Skeletal muscle tissue (tissue), 3 donors: ENCODE measurements at regions not wholly inside any gene's neighbourhood (a gene's known extent, or its start where the extent isn't known, plus 50 kb on each side); places are given as distances from the start of the nearest gene placed in this dataset.

ENCODE experiments used
- H3K27ac ChIP-seq: one replicate; pipeline ENCODE4 v1.7.0; 2013; ENCODE audit warnings: mild to moderate bottlenecking, low read depth, low read length, inconsistent platforms
- H3K27me3 ChIP-seq, 3 donors: one replicate each; pipeline ENCODE4 v1.7.0; 2013; ENCODE audit warnings: low read length in 3 of 3; ENCODE audit not compliant: control insufficient read depth in 3 of 3, insufficient read depth in 3 of 3
- H3K36me3 ChIP-seq, 3 donors: one replicate each; pipeline ENCODE4 v1.7.0; 2013; ENCODE audit warnings: low read length in 3 of 3; ENCODE audit not compliant: control insufficient read depth in 3 of 3, insufficient read depth in 3 of 3
- H3K4me1 ChIP-seq, 3 donors: one replicate each; pipeline ENCODE4 v1.7.0; 2013; ENCODE audit warnings: low read length in 3 of 3, mild to moderate bottlenecking in 3 of 3; ENCODE audit not compliant: control insufficient read depth in 3 of 3, insufficient read depth in 3 of 3
- H3K4me3 ChIP-seq, 3 donors: one replicate each; pipeline ENCODE4 v1.7.0; 2013; ENCODE audit warnings: low read length in 3 of 3
- H3K9ac ChIP-seq, 3 donors: one replicate each; pipeline ENCODE4 v1.7.0; 2013; ENCODE audit warnings: low read length in 3 of 3, mild to moderate bottlenecking in 3 of 3, moderate library complexity in 2 of 3, low read depth in 1 of 3
- H3K9me3 ChIP-seq, 3 donors: one replicate each; pipeline ENCODE4 v1.7.0; 2013; ENCODE audit warnings: low read length in 3 of 3; ENCODE audit not compliant: control insufficient read depth in 3 of 3
- donor health status: Osteomylitis.

GRCh38 chr2:129667577-129667976, 311.9 kb upstream of the RAB6C start:
- no peak overlapping the region for H3K4me3 ChIP-seq
- H3K4me1 ChIP-seq, result no peaks in the 10 kb centered on the region
- no peaks in the 10 kb centered on the region for H3K9me3 ChIP-seq
- no peaks in the 10 kb centered on the region for H3K27me3 ChIP-seq
- no peaks in the 10 kb centered on the region for H3K36me3 ChIP-seq
- no peak overlapping the region for H3K27ac ChIP-seq
- no peak overlapping the region for H3K9ac ChIP-seq

DNA sequence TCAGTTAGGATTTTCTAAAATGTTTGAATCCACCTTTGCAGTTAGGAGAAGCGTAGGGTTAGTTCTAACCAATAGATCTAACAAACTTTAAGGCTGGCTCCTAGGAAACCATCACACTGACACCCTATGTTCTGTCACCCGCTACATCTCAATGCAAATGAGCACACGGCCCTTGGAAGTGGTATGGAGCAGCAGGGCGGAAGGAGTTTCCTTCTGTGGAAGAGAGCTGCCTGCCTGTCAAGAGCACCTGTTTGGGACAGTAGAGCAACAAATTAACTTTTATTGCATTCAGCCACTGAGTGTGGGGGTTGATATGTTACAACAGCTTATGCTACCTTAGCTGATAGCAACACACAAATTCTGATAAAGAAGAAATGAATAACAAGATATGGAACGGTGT, 306.9 kb upstream of the RAB6C start:
- H3K27ac ChIP-seq, result no peak overlapping the region
- no peak overlapping the region for H3K9ac ChIP-seq
- H3K9me3 ChIP-seq, result no peaks in the 10 kb centered on the region
- no peaks in the 10 kb centered on the region for H3K27me3 ChIP-seq
- H3K4me1 ChIP-seq, result peaks cover 0 to 4% (median 0%) of the 10 kb centered on the region in 3 donors
- H3K4me3 ChIP-seq, result no peak overlapping the region
- no peaks in the 10 kb centered on the region for H3K36me3 ChIP-seq

GRCh38 chr2:129673234-129673633, 306.2 kb upstream of the RAB6C start:
- Histone ChIP-seq H3K4me3 (no peak overlapping the region), H3K9ac (no peak overlapping the region), H3K9me3 (no peaks in the 10 kb centered on the region), H3K4me1 (peaks cover 0 to 4% (median 0%) of the 10 kb centered on the region in 3 donors), H3K36me3 (no peaks in the 10 kb centered on the region), H3K27me3 (no peaks in the 10 kb centered on the region), H3K27ac (no peak overlapping the region)

GRCh38 chr2:129673847-129674711, 305.4 kb upstream of the RAB6C start:
- Histone ChIP-seq H3K9me3 (no peaks in the 10 kb centered on the region), H3K4me3 (no peak overlapping the region), H3K27me3 (no peaks in the 10 kb centered on the region), H3K27ac (no peak overlapping the region), H3K4me1 (peaks cover 0 to 4% (median 0%) of the 10 kb centered on the region in 3 donors), H3K36me3 (no peaks in the 10 kb centered on the region), H3K9ac (no peak overlapping the region)

DNA sequence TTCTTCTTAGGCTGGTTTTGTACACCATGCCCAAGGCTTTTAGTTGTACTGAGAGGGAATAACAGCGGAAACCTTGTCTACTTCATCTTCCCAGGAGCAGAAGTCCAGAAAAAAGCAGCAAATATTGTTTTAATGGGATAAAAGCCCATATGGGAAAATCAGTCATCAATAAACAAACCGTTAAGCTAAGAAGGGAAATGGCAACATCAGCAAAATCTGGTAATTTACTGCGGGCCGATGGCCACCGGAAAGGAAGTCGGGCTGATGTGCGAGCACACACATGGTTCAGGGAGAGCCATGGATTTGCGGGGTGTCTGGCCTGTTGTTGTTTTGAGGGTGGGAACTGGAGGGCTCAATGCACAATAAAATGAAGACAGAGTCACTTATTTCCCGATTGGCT, 300.7 kb upstream of the RAB6C start:
- no peaks in the 10 kb centered on the region for H3K36me3 ChIP-seq
- no peak overlapping the region for H3K27ac ChIP-seq

DNA sequence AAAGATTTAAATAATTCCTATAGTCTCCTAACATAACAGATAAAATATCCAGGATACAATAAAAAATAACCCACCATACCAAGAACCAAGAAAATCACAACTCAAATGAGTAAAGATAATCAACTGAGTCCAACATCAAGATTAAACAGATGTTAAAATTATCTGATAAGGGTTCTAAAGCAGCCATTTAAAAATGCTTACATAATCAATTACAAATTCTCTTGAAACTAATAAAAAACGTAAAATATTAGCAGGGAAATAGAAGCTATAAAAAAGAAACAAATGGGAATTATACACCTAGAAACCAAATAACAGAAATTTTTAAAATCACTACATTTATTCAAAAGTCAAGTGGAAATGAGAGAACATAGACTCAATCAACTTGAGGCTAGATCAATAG, 297.7 kb upstream of the RAB6C start:
- Histone ChIP-seq H3K27me3 (peaks cover 0 to 4% (median 0%) of the 10 kb centered on the region in 3 donors), H3K27ac (no peak overlapping the region), H3K4me3 (no peak overlapping the region), H3K36me3 (no peaks in the 10 kb centered on the region), H3K9ac (no peak overlapping the region), H3K4me1 (no peaks in the 10 kb centered on the region), H3K9me3 (no peaks in the 10 kb centered on the region)

More for the DNA sequence above, 300.7 kb upstream of the RAB6C start:
- peaks cover 0 to 4% (median 0%) of the 10 kb centered on the region in 3 donors for H3K4me1 ChIP-seq
- no peak overlapping the region for H3K9ac ChIP-seq
- H3K9me3 ChIP-seq, result no peaks in the 10 kb centered on the region
- H3K27me3 ChIP-seq, result peaks cover 0 to 4% (median 0%) of the 10 kb centered on the region in 3 donors
- no peak overlapping the region for H3K4me3 ChIP-seq

- Histone ChIP-seq H3K4me1 (no peaks in the 10 kb centered on the region), H3K36me3 (no peaks in the 10 kb centered on the region), H3K9me3 (no peaks in the 10 kb centered on the region), H3K4me3 (no peak overlapping the region), H3K9ac (no peak overlapping the region), H3K27me3 (no peaks in the 10 kb centered on the region), H3K27ac (no peak overlapping the region)
These were observed 289.6 kb upstream of the RAB6C start for GRCh38 chr2:129689653-129690448.

- Histone ChIP-seq H3K9me3 (no peaks in the 10 kb centered on the region), H3K36me3 (no peaks in the 10 kb centered on the region), H3K4me1 (no peaks in the 10 kb centered on the region), H3K4me3 (no peak overlapping the region), H3K9ac (no peak overlapping the region), H3K27me3 (no peaks in the 10 kb centered on the region), H3K27ac (no peak overlapping the region)
These were observed 284.0 kb upstream of the RAB6C start for GRCh38 chr2:129695496-129695895.

- Histone ChIP-seq H3K9ac (no peak overlapping the region), H3K4me1 (no peaks in the 10 kb centered on the region), H3K36me3 (no peaks in the 10 kb centered on the region), H3K27ac (no peak overlapping the region), H3K27me3 (no peaks in the 10 kb centered on the region), H3K4me3 (no peak overlapping the region), H3K9me3 (no peaks in the 10 kb centered on the region)
These were observed 280.9 kb upstream of the RAB6C start for GRCh38 chr2:129698593-129698992.
